Mesendoderm (in vitro differentiated cells): ENCODE measurements at regions not wholly inside any gene's neighbourhood (a gene's known extent, or its start where the extent isn't known, plus 50 kb on each side); places are given as distances from the start of the nearest gene placed in this dataset.

ENCODE experiments used
- DNase-seq: peaks from one replicate; pipeline ENCODE4 v3.0.0; 2013
- H2AK5ac ChIP-seq: 2 replicates; pipeline ENCODE4 v1.6.1; 2013; ENCODE audit warnings: low read length, inconsistent platforms
- H2BK120ac ChIP-seq: 2 replicates; pipeline ENCODE4 v1.6.1; 2013; ENCODE audit warnings: low read depth, mild to moderate bottlenecking, low read length, moderate library complexity, mixed read lengths
- H2BK15ac ChIP-seq: replicated peaks from 2 replicates; pipeline ENCODE4 v1.6.1; 2013; ENCODE audit warnings: low read depth, mild to moderate bottlenecking, moderate library complexity
- H2BK5ac ChIP-seq: 2 replicates; pipeline ENCODE4 v1.6.1; 2013; ENCODE audit warnings: low read length, inconsistent platforms
- H3K18ac ChIP-seq: 2 replicates; pipeline ENCODE4 v1.6.1; 2013; ENCODE audit warnings: mild to moderate bottlenecking, low read length, mixed read lengths
- H3K23ac ChIP-seq: one replicate; pipeline ENCODE4 v1.6.1; 2013; ENCODE audit warnings: low read length
- H3K27ac ChIP-seq: 2 replicates; pipeline ENCODE4 v1.5.1; 2013; ENCODE audit warnings: low read depth, mild to moderate bottlenecking, inconsistent platforms, low read length, moderate library complexity
- H3K27me3 ChIP-seq: 2 replicates; pipeline ENCODE4 v1.6.1; 2013; ENCODE audit warnings: low read length, control low read depth, mild to moderate bottlenecking, inconsistent platforms; ENCODE audit not compliant: insufficient read depth, poor library complexity
- H3K36me3 ChIP-seq: 2 replicates; pipeline ENCODE4 v1.6.1; 2013; ENCODE audit warnings: low read length, inconsistent platforms; ENCODE audit not compliant: control insufficient read depth, insufficient read depth
- H3K4ac ChIP-seq: one replicate; pipeline ENCODE4 v1.6.1; 2013; ENCODE audit warnings: low read depth, mild to moderate bottlenecking, low read length, moderate library complexity
- H3K4me1 ChIP-seq: 2 replicates; pipeline ENCODE4 v1.6.1; 2013; ENCODE audit warnings: low read depth, low read length, inconsistent platforms; ENCODE audit not compliant: control insufficient read depth
- H3K4me2 ChIP-seq: 2 replicates; pipeline ENCODE4 v1.6.1; 2013; ENCODE audit warnings: low read length
- H3K4me3 ChIP-seq: 2 replicates; pipeline ENCODE4 v1.5.1; 2013; ENCODE audit warnings: mild to moderate bottlenecking, low read length
- H3K56ac ChIP-seq: one replicate; pipeline ENCODE4 v1.6.1; 2013; ENCODE audit warnings: low read length
- H3K79me1 ChIP-seq: 2 replicates; pipeline ENCODE4 v1.6.1; 2013; ENCODE audit warnings: low read length, inconsistent platforms
- H3K79me2 ChIP-seq: 2 replicates; pipeline ENCODE4 v1.6.1; 2013; ENCODE audit warnings: mild to moderate bottlenecking, low read length; ENCODE audit not compliant: control insufficient read depth, insufficient read depth
- H3K9ac ChIP-seq: 2 replicates; pipeline ENCODE4 v1.6.1; 2013; ENCODE audit warnings: low read length, inconsistent platforms
- H4K5ac ChIP-seq: one replicate; pipeline ENCODE4 v1.6.1; 2013; ENCODE audit warnings: low read length
- H4K8ac ChIP-seq: one replicate; pipeline ENCODE4 v1.6.1; 2013; ENCODE audit warnings: low read depth, mild to moderate bottlenecking, control low read depth, low read length, moderate library complexity
- WGBS: extraction: QIAGEN DNeasy Blood & Tissue Kit; methylation state at CpG from one replicate; pipeline ENCODE4 v1.1.7; 2013; ENCODE audit warnings: low lambda C conversion rate, missing lambda C conversion rate; ENCODE audit not compliant: insufficient coverage; ENCODE audit errors: extremely low coverage; 5-methylcytosine and 5-hydroxymethylcytosine counted together

DNA sequence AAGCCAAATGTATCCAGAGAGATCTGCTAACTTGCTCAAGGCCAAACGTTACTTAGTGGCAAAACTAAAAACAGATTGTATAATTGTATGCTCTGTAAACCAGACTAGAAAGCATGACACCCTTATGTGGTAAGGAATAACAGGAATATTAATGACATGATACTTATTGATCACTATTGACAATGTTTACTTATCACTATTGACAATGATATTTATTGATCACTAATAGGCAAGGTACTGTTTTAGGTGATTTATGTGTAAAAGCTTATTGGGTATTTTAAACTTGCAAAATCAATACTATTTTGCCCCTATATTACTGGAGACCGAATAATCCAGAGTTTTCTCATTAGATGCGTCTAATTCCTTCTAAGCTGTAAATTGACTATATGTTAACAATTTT is 985.1 kb downstream of the CDH11 start:
- no peak overlapping the region for H3K4me2 ChIP-seq
- no peaks in the 10 kb centered on the region for H3K27me3 ChIP-seq
- no peak overlapping the region for H4K5ac ChIP-seq
- H3K4ac ChIP-seq: no peak overlapping the region
- H3K4me3 ChIP-seq: no peak overlapping the region
- H2BK5ac ChIP-seq: no peak overlapping the region
- H3K56ac ChIP-seq: no peak overlapping the region
- H3K27ac ChIP-seq: no peak overlapping the region
- no peak overlapping the region for H2BK120ac ChIP-seq
- H3K79me1 ChIP-seq: no peaks in the 10 kb centered on the region
- no peak overlapping the region for H2AK5ac ChIP-seq
- no peak overlapping the region for H3K9ac ChIP-seq
- no peak for DNase-seq
- no peak overlapping the region for H4K8ac ChIP-seq
- no peaks in the 10 kb centered on the region for H3K79me2 ChIP-seq
- H3K36me3 ChIP-seq: no peaks in the 10 kb centered on the region
- H3K23ac ChIP-seq: no peak overlapping the region
- no CpG with 5 or more reads among the region's 3 CpGs for whole genome bisulfite sequencing
- no peak overlapping the region for H3K18ac ChIP-seq
- no peak overlapping the region for H2BK15ac ChIP-seq
- H3K4me1 ChIP-seq: no peaks in the 10 kb centered on the region

DNA sequence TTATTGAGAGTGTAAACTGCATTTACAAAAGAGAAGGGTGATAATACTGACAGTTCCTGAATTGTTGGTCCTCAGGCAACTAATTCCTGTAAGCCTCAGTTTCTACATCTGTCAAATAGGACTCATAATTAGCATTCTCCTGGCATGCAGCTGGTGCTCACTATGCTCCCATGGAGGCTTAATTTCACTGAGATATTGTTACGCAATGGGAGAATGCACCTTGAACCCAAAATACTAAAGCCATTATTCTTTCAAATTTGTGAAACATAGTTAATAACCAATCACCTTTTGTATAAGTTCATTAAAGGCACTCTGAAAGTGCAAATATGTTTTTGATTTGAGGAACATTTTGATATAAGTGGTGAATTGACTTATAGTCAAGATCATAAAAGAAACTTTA is 985.5 kb downstream of the CDH11 start:
- H3K9ac ChIP-seq: no peak overlapping the region
- no peak overlapping the region for H2BK5ac ChIP-seq
- DNase-seq: no peak
- H3K79me1 ChIP-seq: no peaks in the 10 kb centered on the region
- no peak overlapping the region for H3K4me3 ChIP-seq
- no peaks in the 10 kb centered on the region for H3K79me2 ChIP-seq
- H3K18ac ChIP-seq: no peak overlapping the region
- H4K5ac ChIP-seq: no peak overlapping the region
- H3K4me1 ChIP-seq: no peaks in the 10 kb centered on the region
- WGBS: no CpG with 5 or more reads among the region's 1 CpG
- no peak overlapping the region for H2AK5ac ChIP-seq
- no peak overlapping the region for H3K23ac ChIP-seq
- H3K4me2 ChIP-seq: no peak overlapping the region
- H3K4ac ChIP-seq: no peak overlapping the region
- H3K56ac ChIP-seq: no peak overlapping the region
- no peaks in the 10 kb centered on the region for H3K27me3 ChIP-seq
- H3K27ac ChIP-seq: no peak overlapping the region
- no peak overlapping the region for H2BK120ac ChIP-seq
- H3K36me3 ChIP-seq: no peaks in the 10 kb centered on the region
- H2BK15ac ChIP-seq: no peak overlapping the region
- H4K8ac ChIP-seq: no peak overlapping the region

DNA sequence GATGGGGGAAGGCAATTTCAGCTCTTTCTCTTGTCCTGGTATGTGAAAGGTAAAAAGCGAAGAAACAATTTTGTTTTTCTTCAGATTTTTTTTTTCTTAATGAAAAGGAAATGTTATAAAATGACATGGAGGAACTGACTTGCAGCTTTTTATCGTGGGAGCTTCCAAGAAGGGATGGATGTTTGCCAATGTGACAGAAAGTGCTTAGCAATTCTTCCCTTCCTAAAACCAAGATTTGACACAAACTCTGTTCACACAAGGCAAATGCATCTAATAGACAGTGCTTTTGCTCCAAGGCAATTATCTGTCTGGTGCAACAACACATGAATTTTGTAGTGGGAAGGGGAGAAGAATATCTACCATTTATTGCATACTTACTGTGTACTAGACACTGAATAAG is 988.5 kb downstream of the CDH11 start:
- no peak overlapping the region for H2BK5ac ChIP-seq
- no peak overlapping the region for H2BK120ac ChIP-seq
- no peak overlapping the region for H3K4me3 ChIP-seq
- H3K23ac ChIP-seq: no peak overlapping the region
- H4K8ac ChIP-seq: no peak overlapping the region
- no peak for DNase-seq
- no peaks in the 10 kb centered on the region for H3K79me1 ChIP-seq
- no peak overlapping the region for H3K27ac ChIP-seq
- H3K9ac ChIP-seq: no peak overlapping the region
- no peak overlapping the region for H3K4me2 ChIP-seq
- H2AK5ac ChIP-seq: no peak overlapping the region
- WGBS: no CpG with 5 or more reads among the region's 2 CpGs
- H3K4ac ChIP-seq: no peak overlapping the region
- H2BK15ac ChIP-seq: no peak overlapping the region
- no peaks in the 10 kb centered on the region for H3K27me3 ChIP-seq
- H3K36me3 ChIP-seq: no peaks in the 10 kb centered on the region
- no peaks in the 10 kb centered on the region for H3K79me2 ChIP-seq
- no peak overlapping the region for H4K5ac ChIP-seq
- H3K4me1 ChIP-seq: no peaks in the 10 kb centered on the region
- H3K18ac ChIP-seq: no peak overlapping the region
- H3K56ac ChIP-seq: no peak overlapping the region

DNA sequence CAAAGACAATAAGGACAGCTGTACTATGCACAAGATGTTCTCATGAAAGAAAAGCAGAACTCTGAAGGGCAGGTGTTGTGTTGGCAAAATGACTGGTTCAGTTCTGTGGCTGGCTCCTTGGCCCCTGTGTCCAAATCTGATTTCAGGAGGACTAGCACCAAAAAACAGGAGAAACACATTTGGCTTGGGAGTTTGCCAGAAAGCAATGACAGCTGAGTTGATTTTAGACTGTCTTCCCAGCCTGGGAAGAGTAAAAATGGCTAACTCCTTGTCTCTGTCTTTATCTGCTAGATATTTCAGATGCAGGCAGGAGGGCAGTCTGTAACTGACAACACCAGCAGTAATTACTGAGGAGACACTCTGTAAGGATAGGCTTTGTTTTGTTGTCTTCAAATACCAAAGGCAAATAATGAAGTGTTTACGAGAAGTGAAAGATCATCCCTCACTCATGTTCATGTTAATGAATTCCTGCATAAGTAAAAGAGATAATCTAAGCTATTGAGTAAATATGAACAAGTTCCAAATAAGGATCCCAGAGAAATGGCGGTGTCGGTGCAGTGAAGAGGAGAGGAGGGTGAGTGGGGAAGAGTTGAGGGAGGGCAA is 989.0 kb downstream of the CDH11 start:
- no peaks in the 10 kb centered on the region for H3K27me3 ChIP-seq
- no peak overlapping the region for H3K18ac ChIP-seq
- H2AK5ac ChIP-seq: no peak overlapping the region
- H4K5ac ChIP-seq: no peak overlapping the region
- H2BK120ac ChIP-seq: no peak overlapping the region
- no peak overlapping the region for H4K8ac ChIP-seq
- H2BK5ac ChIP-seq: no peak overlapping the region
- no peak overlapping the region for H3K23ac ChIP-seq
- H3K9ac ChIP-seq: no peak overlapping the region
- H3K27ac ChIP-seq: no peak overlapping the region
- no peaks in the 10 kb centered on the region for H3K79me1 ChIP-seq
- H3K4me2 ChIP-seq: no peak overlapping the region
- no peak overlapping the region for H3K4me3 ChIP-seq
- no peaks in the 10 kb centered on the region for H3K36me3 ChIP-seq
- no peak overlapping the region for H3K4ac ChIP-seq
- no CpG with 5 or more reads among the region's 3 CpGs for WGBS
- peak; percentile 35 for DNase-seq
- no peak overlapping the region for H2BK15ac ChIP-seq
- no peak overlapping the region for H3K56ac ChIP-seq
- H3K4me1 ChIP-seq: no peaks in the 10 kb centered on the region
- no peaks in the 10 kb centered on the region for H3K79me2 ChIP-seq

DNA sequence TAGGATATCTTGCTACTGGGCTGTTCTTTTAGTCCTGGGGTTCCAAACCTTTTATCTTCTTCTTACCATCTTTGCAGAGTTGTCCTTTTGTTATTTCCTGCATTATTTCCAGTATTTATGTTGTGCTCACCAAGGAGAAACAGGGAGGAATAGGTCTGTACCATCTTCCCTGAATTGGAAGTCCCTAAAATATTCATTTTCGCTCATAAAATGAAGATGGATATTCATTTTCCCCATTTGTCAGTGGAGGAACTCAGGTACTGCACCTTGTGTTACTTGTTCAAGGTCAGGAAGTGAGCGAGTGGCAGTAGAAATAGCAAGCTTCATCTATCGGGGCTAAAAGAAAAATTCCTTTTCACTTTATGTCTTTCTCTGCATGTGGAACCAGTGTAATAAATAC is 989.7 kb downstream of the CDH11 start:
- Histone ChIP-seq H4K5ac (no peak overlapping the region), H2AK5ac (no peak overlapping the region), H3K79me1 (no peaks in the 10 kb centered on the region), H3K27ac (no peak overlapping the region), H3K36me3 (no peaks in the 10 kb centered on the region), H2BK120ac (no peak overlapping the region), H3K56ac (no peak overlapping the region), H3K4me3 (no peak overlapping the region), H2BK5ac (no peak overlapping the region), H3K79me2 (no peaks in the 10 kb centered on the region), H4K8ac (no peak overlapping the region), H3K9ac (no peak overlapping the region), H3K4me2 (no peak overlapping the region), H3K23ac (no peak overlapping the region), H3K27me3 (no peaks in the 10 kb centered on the region), H2BK15ac (no peak overlapping the region), H3K18ac (no peak overlapping the region), H3K4ac (no peak overlapping the region), H3K4me1 (no peaks in the 10 kb centered on the region)
- no peak for DNase-seq
- no CpG with 5 or more reads among the region's 3 CpGs for WGBS

DNA sequence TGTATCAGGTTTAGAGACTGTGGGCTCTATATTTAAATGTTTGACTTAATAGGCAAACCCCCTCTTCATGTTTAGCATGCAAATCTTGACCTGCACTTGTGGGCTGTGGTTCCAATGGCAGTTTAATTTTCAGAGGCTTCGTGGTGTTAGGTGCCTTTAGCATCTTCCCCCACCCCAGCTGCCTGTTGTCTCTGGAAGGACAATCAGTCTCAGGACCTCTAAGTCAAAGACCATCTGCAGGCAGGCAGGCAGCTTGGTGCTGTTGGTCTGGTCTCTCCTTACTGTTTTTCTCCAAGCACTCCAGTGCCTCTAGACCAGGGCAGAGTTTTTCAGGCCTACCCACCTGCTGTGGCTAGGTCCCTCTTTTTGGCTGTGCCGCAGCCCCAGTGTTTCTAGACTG is 990.4 kb downstream of the CDH11 start:
- no peak overlapping the region for H3K4me3 ChIP-seq
- H2AK5ac ChIP-seq: no peak overlapping the region
- no peak overlapping the region for H2BK120ac ChIP-seq
- H3K56ac ChIP-seq: no peak overlapping the region
- H3K18ac ChIP-seq: no peak overlapping the region
- no peaks in the 10 kb centered on the region for H3K36me3 ChIP-seq
- no peak overlapping the region for H3K23ac ChIP-seq
- H3K9ac ChIP-seq: no peak overlapping the region
- H3K79me1 ChIP-seq: no peaks in the 10 kb centered on the region
- no peak overlapping the region for H3K4ac ChIP-seq
- H3K27ac ChIP-seq: no peak overlapping the region
- no peak overlapping the region for H4K8ac ChIP-seq
- no peaks in the 10 kb centered on the region for H3K27me3 ChIP-seq
- no peaks in the 10 kb centered on the region for H3K4me1 ChIP-seq
- WGBS: no CpG with 5 or more reads among the region's 2 CpGs
- H2BK15ac ChIP-seq: no peak overlapping the region
- H2BK5ac ChIP-seq: no peak overlapping the region
- H3K4me2 ChIP-seq: no peak overlapping the region
- H3K79me2 ChIP-seq: no peaks in the 10 kb centered on the region
- no peak overlapping the region for H4K5ac ChIP-seq
- no peak for DNase-seq
